HCT116 (cell line): ENCODE measurements at regions not wholly inside any gene's neighbourhood (a gene's known extent, or its start where the extent isn't known, plus 50 kb on each side); places are given as distances from the start of the nearest gene placed in this dataset.

Experiments
- ATAC-seq: fragments of 200-7000 bp; cut with Tn5 transposase; 2 replicates; pipeline ENCODE4 v1.9.1; 2020; ENCODE audit warnings: mild to moderate bottlenecking, moderate library complexity
- BruUV-seq: library from RNA; stranded (reverse); fragments of 400-500 nt; replicated peaks from 2 replicates; lab custom pipeline; 2021; lab: Mats Ljungman, UMichigan
- CTCF ChIA-PET: fragments of 300-600 bp; sonication (Branson Sonifier 250); formaldehyde crosslinking; loops from one replicate; lab custom pipeline; 2021; ENCODE audit warnings: antibody characterized with exemption; lab: Charles Lee
- POLR2A ChIA-PET: fragments of 300-600, 350-600 bp; sonication (Branson Sonifier 250); formaldehyde crosslinking; loops from one replicate; lab custom pipeline; 2021; ENCODE audit warnings: antibody characterized with exemption; lab: Charles Lee
- RAD21 ChIA-PET, 2 experiments: fragments of 300-600 bp; sonication (Branson Sonifier 250); formaldehyde crosslinking; loops; one replicate each; lab custom pipeline; 2023; ENCODE audit warnings: low total read pairs in 2 of 2; ENCODE audit not compliant: uncharacterized antibody in 2 of 2, unreplicated experiment in 2 of 2, low non-redundant PET in 1 of 2; lab: Charles Lee
- DNase-seq: peaks from one replicate; pipeline ENCODE4 v3.0.0-alpha.2; 2010; ENCODE audit warnings: low read depth, low spot score
- H2AFZ ChIP-seq: fragments of 200-600 bp; shearing (Covaris generic), sonication (generic); 2 replicates; pipeline ENCODE4 v1.6.1; 2017; ENCODE audit warnings: low read depth, mixed run types, mixed read lengths, antibody characterized with exemption, low read length; ENCODE audit not compliant: poor library complexity, severe bottlenecking
- H3K27ac ChIP-seq: 2 replicates; pipeline ENCODE4 v1.5.1; 2012; ENCODE audit warnings: low read depth, low read length
- H3K27me3 ChIP-seq: fragments of 200-600 bp; sonication (generic); 2 replicates; pipeline ENCODE4 v1.6.1; 2016; ENCODE audit warnings: mixed run types, low read length, mixed read lengths; ENCODE audit not compliant: insufficient read depth
- H3K36me3 ChIP-seq, 2 experiments: fragments of 200-500 bp in 1 of 2; fragments of 200-600 bp in 1 of 2; sonication (Bioruptor generic) in 1 of 2; sonication (generic) in 1 of 2; 2 replicates each; pipeline versions ENCODE4 v1.5.1 to v1.6.1; 2014 to 2016; ENCODE audit warnings: low read length in 2 of 2, inconsistent platforms in 1 of 2, mixed read lengths in 1 of 2, mixed run types in 1 of 2; ENCODE audit not compliant: insufficient read depth in 2 of 2, control insufficient read depth in 1 of 2
- H3K4me1 ChIP-seq, 2 experiments: fragments of 200-600 bp in 1 of 2; sonication (generic) in 1 of 2; 2 replicates each; pipeline versions ENCODE4 v1.5.1 to v1.6.1; 2012 to 2017; ENCODE audit warnings: low read length in 2 of 2, inconsistent platforms in 1 of 2, mild to moderate bottlenecking in 1 of 2, mixed read lengths in 1 of 2, mixed run types in 1 of 2, moderate library complexity in 1 of 2; ENCODE audit not compliant: insufficient read depth in 2 of 2, control insufficient read depth in 1 of 2
- H3K4me2 ChIP-seq: fragments of 200-600 bp; sonication (generic); 2 replicates; pipeline ENCODE4 v1.6.1; 2017; ENCODE audit warnings: mixed run types, low read length, mixed read lengths
- H3K4me3 ChIP-seq, 2 experiments: fragments of 200-600 bp in 1 of 2; sonication (generic) in 1 of 2; replicated peaks in 1 of 2; 2 replicates each; pipeline ENCODE4 v1.5.1; 2011 to 2016; ENCODE audit warnings: low read length in 2 of 2, control low read depth in 1 of 2, low read depth in 1 of 2, mild to moderate bottlenecking in 1 of 2, mixed read lengths in 1 of 2, mixed run types in 1 of 2
- H3K79me2 ChIP-seq: fragments of 200-600 bp; sonication (generic); 2 replicates; pipeline ENCODE4 v1.6.1; 2017; ENCODE audit warnings: mild to moderate bottlenecking, mixed run types, low read length, moderate library complexity, mixed read lengths; ENCODE audit not compliant: insufficient read depth
- H3K9ac ChIP-seq: fragments of 200-600 bp; sonication (generic); 2 replicates; pipeline ENCODE4 v1.6.1; 2016; ENCODE audit warnings: low read length, mixed read lengths
- H3K9me2 ChIP-seq: fragments of 200-600 bp; sonication (generic), shearing (Covaris generic); 2 replicates; pipeline ENCODE4 v1.6.1; 2017; ENCODE audit warnings: mixed run types, mild to moderate bottlenecking, moderate library complexity; ENCODE audit not compliant: insufficient read depth
- H3K9me3 ChIP-seq, 2 experiments: fragments of 200-500 bp in 1 of 2; fragments of 200-600 bp in 1 of 2; sonication (Bioruptor generic) in 1 of 2; sonication (generic) in 1 of 2; 2 replicates each; pipeline ENCODE4 v1.6.1; 2014 to 2017; ENCODE audit warnings: low read length in 2 of 2, mixed read lengths in 2 of 2, inconsistent platforms in 1 of 2, low read depth in 1 of 2, mild to moderate bottlenecking in 1 of 2, mixed run types in 1 of 2, moderate library complexity in 1 of 2; ENCODE audit not compliant: control insufficient read depth in 1 of 2, insufficient read depth in 1 of 2
- H4K20me1 ChIP-seq: fragments of 200-600 bp; sonication (generic), shearing (Covaris generic); 2 replicates; pipeline ENCODE4 v1.6.1; 2017; ENCODE audit warnings: mixed run types, mild to moderate bottlenecking, moderate library complexity; ENCODE audit not compliant: insufficient read depth
- CEBPB ChIP-seq: IDR thresholded peaks from 2 replicates; pipeline ENCODE4 v1.6.1; 2012; ENCODE audit warnings: low read depth
- EGR1 ChIP-seq: IDR thresholded peaks from 2 replicates; pipeline ENCODE4 v1.6.1; 2012; ENCODE audit warnings: low read depth
- EZH2 ChIP-seq: fragments of 200-600 bp; sonication (generic); IDR thresholded peaks from 2 replicates; pipeline ENCODE4 v1.6.1; 2017; ENCODE audit warnings: antibody characterized with exemption, mixed run types
- FOSL1 ChIP-seq: IDR thresholded peaks from 2 replicates; pipeline ENCODE4 v1.6.1; 2012; ENCODE audit warnings: low read depth
- MAX ChIP-seq: IDR thresholded peaks from 2 replicates; pipeline ENCODE4 v1.6.1; 2012
- POLR2A ChIP-seq: IDR thresholded peaks from 2 replicates; pipeline ENCODE4 v1.7.0; 2011; ENCODE audit warnings: borderline replicate concordance; ENCODE audit not compliant: insufficient read depth, insufficient read length; ENCODE audit errors: extremely low read depth
- RAD21 ChIP-seq: IDR thresholded peaks from 2 replicates; pipeline ENCODE4 v1.6.1; 2012; ENCODE audit warnings: low read depth, mild to moderate bottlenecking
- SIN3A ChIP-seq: IDR thresholded peaks from 2 replicates; pipeline ENCODE4 v1.6.1; 2012; ENCODE audit warnings: low read depth
- SP1 ChIP-seq: IDR thresholded peaks from 2 replicates; pipeline ENCODE4 v1.6.1; 2012; ENCODE audit warnings: low read depth
- SRF ChIP-seq: IDR thresholded peaks from 2 replicates; pipeline ENCODE4 v1.6.1; 2012; ENCODE audit warnings: low read depth
- YY1 ChIP-seq: IDR thresholded peaks from 2 replicates; pipeline ENCODE4 v1.6.1; 2011; ENCODE audit warnings: low read length, low read depth, moderate library complexity, mild to moderate bottlenecking; ENCODE audit not compliant: insufficient replicate concordance; ENCODE audit errors: extremely low read depth
- ZFX ChIP-seq: fragments of 450-650 bp; IDR thresholded peaks from 2 replicates; pipeline ENCODE4 v1.6.1; 2017
- ZNF274 ChIP-seq: fragments of 200-500 bp; sonication (Bioruptor generic); IDR thresholded peaks from 2 replicates; pipeline ENCODE4 v1.6.1; 2014; ENCODE audit warnings: mild to moderate bottlenecking, low read depth, low read length, inconsistent platforms
- intact Hi-C: fragments of 100-400 bp; cut with micrococcal nuclease; formaldehyde crosslinking; loops from 2 replicates; pipeline ENCODE4 v1.10.0; 2022
- TF ChIP-seq, protein P1 (sequence below): IDR thresholded peaks from 2 replicates; pipeline ENCODE4 v1.6.1; 2012; ENCODE audit warnings: low read depth
- TF ChIP-seq, protein P2 (sequence below), 3 experiments: fragments of 200-600 bp in 1 of 3; sonication (generic) in 1 of 3; IDR thresholded peaks in 2 of 3; conservative IDR thresholded peaks in 1 of 3; 2 replicates each; pipeline ENCODE4 v1.5.1; 2012 to 2017; ENCODE audit warnings: low read depth in 2 of 3, low read length in 2 of 3, antibody characterized with exemption in 1 of 3, borderline replicate concordance in 1 of 3, control low read depth in 1 of 3, mild to moderate bottlenecking in 1 of 3, mixed read lengths in 1 of 3, mixed run types in 1 of 3, moderate library complexity in 1 of 3; ENCODE audit not compliant: insufficient read depth in 1 of 3

GRCh38 chr2:167857416-167857815 is 390.0 kb downstream of the STK39 start (continued):
- TF ChIP-seq, protein P1, sequence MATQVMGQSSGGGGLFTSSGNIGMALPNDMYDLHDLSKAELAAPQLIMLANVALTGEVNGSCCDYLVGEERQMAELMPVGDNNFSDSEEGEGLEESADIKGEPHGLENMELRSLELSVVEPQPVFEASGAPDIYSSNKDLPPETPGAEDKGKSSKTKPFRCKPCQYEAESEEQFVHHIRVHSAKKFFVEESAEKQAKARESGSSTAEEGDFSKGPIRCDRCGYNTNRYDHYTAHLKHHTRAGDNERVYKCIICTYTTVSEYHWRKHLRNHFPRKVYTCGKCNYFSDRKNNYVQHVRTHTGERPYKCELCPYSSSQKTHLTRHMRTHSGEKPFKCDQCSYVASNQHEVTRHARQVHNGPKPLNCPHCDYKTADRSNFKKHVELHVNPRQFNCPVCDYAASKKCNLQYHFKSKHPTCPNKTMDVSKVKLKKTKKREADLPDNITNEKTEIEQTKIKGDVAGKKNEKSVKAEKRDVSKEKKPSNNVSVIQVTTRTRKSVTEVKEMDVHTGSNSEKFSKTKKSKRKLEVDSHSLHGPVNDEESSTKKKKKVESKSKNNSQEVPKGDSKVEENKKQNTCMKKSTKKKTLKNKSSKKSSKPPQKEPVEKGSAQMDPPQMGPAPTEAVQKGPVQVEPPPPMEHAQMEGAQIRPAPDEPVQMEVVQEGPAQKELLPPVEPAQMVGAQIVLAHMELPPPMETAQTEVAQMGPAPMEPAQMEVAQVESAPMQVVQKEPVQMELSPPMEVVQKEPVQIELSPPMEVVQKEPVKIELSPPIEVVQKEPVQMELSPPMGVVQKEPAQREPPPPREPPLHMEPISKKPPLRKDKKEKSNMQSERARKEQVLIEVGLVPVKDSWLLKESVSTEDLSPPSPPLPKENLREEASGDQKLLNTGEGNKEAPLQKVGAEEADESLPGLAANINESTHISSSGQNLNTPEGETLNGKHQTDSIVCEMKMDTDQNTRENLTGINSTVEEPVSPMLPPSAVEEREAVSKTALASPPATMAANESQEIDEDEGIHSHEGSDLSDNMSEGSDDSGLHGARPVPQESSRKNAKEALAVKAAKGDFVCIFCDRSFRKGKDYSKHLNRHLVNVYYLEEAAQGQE: no peak
- TF ChIP-seq CEBPB: no peak
- no peak for TF ChIP-seq EZH2
- TF ChIP-seq EGR1: no peak
- no peak for TF ChIP-seq ZNF274
- no peak for TF ChIP-seq YY1
- TF ChIP-seq SIN3A: no peak
- TF ChIP-seq RAD21: no peak
- no peak for TF ChIP-seq MAX
- no peak for TF ChIP-seq ZFX
- no peak for TF ChIP-seq SP1
- TF ChIP-seq FOSL1: no peak

DNA sequence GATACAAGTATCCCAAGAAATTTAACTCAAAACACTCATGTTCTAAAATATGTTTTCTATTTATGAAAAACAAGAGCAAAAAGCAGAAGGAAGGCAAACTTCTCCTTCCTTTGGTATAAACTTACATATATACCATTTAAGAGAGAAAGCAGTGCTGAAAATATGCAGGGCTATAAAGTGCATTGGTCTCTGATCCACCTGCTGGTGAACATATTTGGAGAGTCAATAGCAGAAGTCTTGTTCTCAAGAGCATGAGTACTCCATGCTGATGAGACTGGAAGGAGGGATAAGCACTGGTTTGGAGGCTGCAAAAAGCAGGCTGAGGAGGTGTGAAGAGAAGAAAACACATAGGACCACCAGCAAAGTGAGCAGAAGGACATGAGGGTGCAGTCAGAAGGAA is 391.2 kb downstream of the STK39 start:
- H3K9me3 ChIP-seq: no peaks in the 10 kb centered on the region
- POLR2A ChIA-PET: no interaction called here
- no peak overlapping the region for H2AFZ ChIP-seq
- TF ChIP-seq FOSL1 (no peak), POLR2A (no peak), SRF (no peak), EZH2 (no peak)
- TF ChIP-seq, protein P1: no peak
- TF ChIP-seq, protein P2, sequence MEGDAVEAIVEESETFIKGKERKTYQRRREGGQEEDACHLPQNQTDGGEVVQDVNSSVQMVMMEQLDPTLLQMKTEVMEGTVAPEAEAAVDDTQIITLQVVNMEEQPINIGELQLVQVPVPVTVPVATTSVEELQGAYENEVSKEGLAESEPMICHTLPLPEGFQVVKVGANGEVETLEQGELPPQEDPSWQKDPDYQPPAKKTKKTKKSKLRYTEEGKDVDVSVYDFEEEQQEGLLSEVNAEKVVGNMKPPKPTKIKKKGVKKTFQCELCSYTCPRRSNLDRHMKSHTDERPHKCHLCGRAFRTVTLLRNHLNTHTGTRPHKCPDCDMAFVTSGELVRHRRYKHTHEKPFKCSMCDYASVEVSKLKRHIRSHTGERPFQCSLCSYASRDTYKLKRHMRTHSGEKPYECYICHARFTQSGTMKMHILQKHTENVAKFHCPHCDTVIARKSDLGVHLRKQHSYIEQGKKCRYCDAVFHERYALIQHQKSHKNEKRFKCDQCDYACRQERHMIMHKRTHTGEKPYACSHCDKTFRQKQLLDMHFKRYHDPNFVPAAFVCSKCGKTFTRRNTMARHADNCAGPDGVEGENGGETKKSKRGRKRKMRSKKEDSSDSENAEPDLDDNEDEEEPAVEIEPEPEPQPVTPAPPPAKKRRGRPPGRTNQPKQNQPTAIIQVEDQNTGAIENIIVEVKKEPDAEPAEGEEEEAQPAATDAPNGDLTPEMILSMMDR (IDR thresholded peaks at IDR 0.05 in 2 of 3, conservative IDR thresholded peaks at IDR 0.05 in 1 of 3; ENCODE audit: borderline replicate concordance in 1 of 3, insufficient read depth in 1 of 3, low read depth in 2 of 3, low read length in 2 of 3): no peak
- TF ChIP-seq, all 23 proteins: peak for 0
- no peaks in the 10 kb centered on the region for H3K9me2 ChIP-seq
- no peaks in the 10 kb centered on the region for H3K79me2 ChIP-seq
- H3K4me3 ChIP-seq: no peak overlapping the region
- H3K27ac ChIP-seq: no peak overlapping the region
- RAD21 ChIA-PET: no interaction called here
- no peak overlapping the region for H3K4me2 ChIP-seq
- intact Hi-C loops: no loop called here
- no TSS peak for BruUV-seq
- H3K4me1 ChIP-seq: no peaks in the 10 kb centered on the region
- H3K36me3 ChIP-seq: no peaks in the 10 kb centered on the region
- ATAC-seq: no peak
- H3K9ac ChIP-seq: no peak overlapping the region
- peaks cover 57% of the 10 kb centered on the region for H3K27me3 ChIP-seq
- CTCF ChIA-PET: no interaction called here
- no peak for DNase-seq
- no peaks in the 10 kb centered on the region for H4K20me1 ChIP-seq
